Activated naive CD8-positive, alpha-beta T cell treated with anti-CD3 and anti-CD28 coated beads, Interleukin-2, amount 10 ng/mL, durations not matched to agents 7 days and 5 days (primary cell): ENCODE measurements at regions not wholly inside any gene's neighbourhood (a gene's known extent, or its start where the extent isn't known, plus 50 kb on each side); places are given as distances from the start of the nearest gene placed in this dataset.
"Not testable (repeated sequence)": the region's sequence is repeated elsewhere in the genome, so short reads cannot be mapped to it uniquely, and the experiment has no call there.

ENCODE experiments used
- ATAC-seq: fragments of 150-1000 bp; cut with Tn5 transposase; one replicate; pipeline ENCODE4 v1.10.0; 2021; ENCODE audit warnings: low read depth, moderate library complexity
- POLR2A ChIA-PET: fragments of 350-600 bp; sonication (Branson Sonifier 250); formaldehyde crosslinking; loops from one replicate; lab custom pipeline; 2021; ENCODE audit warnings: antibody characterized with exemption; lab: Charles Lee
- DNase-seq: peaks from one replicate; pipeline ENCODE4 v3.0.0; 2021
- H3K27ac Mint-ChIP-seq: one replicate; pipeline ENCODE4 v1.8.0; 2022; ENCODE audit warnings: mild to moderate bottlenecking, mixed read lengths
- H3K27me3 Mint-ChIP-seq: one replicate; pipeline ENCODE4 v1.8.0; 2022; ENCODE audit warnings: mild to moderate bottlenecking, moderate library complexity, mixed read lengths
- H3K36me3 Mint-ChIP-seq: one replicate; pipeline ENCODE4 v1.8.0; 2021; ENCODE audit warnings: mild to moderate bottlenecking, mixed read lengths
- H3K4me1 Mint-ChIP-seq: one replicate; pipeline ENCODE4 v1.8.0; 2021; ENCODE audit warnings: mixed read lengths
- H3K4me3 Mint-ChIP-seq: one replicate; pipeline ENCODE4 v1.8.0; 2022; ENCODE audit warnings: mild to moderate bottlenecking, moderate library complexity, mixed read lengths
- H3K9me3 Mint-ChIP-seq: one replicate; pipeline ENCODE4 v1.8.0; 2021; ENCODE audit warnings: mixed read lengths

GRCh38 chr4:27398631-27399310, 538.1 kb downstream of the STIM2 start:
- Mint-ChIP-seq H3K27me3 (no peaks in the 10 kb centered on the region), H3K36me3 (no peaks in the 10 kb centered on the region), H3K4me3 (no peak overlapping the region), H3K9me3 (peaks cover 1% of the 10 kb centered on the region), H3K27ac (no peak overlapping the region), H3K4me1 (no peaks in the 10 kb centered on the region)
- POLR2A ChIA-PET, result no interaction called here
- no peak for DNase-seq
- ATAC-seq, result no peak

GRCh38 chr4:27407616-27408015, 547.0 kb downstream of the STIM2 start:
- Mint-ChIP-seq H3K4me3 (no peak overlapping the region), H3K27me3 (no peaks in the 10 kb centered on the region), H3K27ac (no peak overlapping the region), H3K36me3 (no peaks in the 10 kb centered on the region), H3K4me1 (no peaks in the 10 kb centered on the region), H3K9me3 (peaks cover 5% of the 10 kb centered on the region)
- DNase-seq (no peak), ATAC-seq (no peak)
- POLR2A ChIA-PET, result no interaction called here

- no peak overlapping the region for H3K27ac Mint-ChIP-seq
- H3K9me3 Mint-ChIP-seq, result peaks cover 3% of the 10 kb centered on the region
- ATAC-seq, result no peak
- H3K4me3 Mint-ChIP-seq, result no peak overlapping the region
- POLR2A ChIA-PET, result no interaction called here
- no peaks in the 10 kb centered on the region for H3K4me1 Mint-ChIP-seq
- no peak for DNase-seq
- H3K27me3 Mint-ChIP-seq, result no peaks in the 10 kb centered on the region
- H3K36me3 Mint-ChIP-seq, result no peaks in the 10 kb centered on the region
Observed at GRCh38 chr4:27412613-27413012, 552.0 kb downstream of the STIM2 start.

- ATAC-seq, result no peak
- no peak overlapping the region for H3K4me3 Mint-ChIP-seq
- no peak overlapping the region for H3K27ac Mint-ChIP-seq
- H3K27me3 Mint-ChIP-seq, result no peaks in the 10 kb centered on the region
- no peak for DNase-seq
- POLR2A ChIA-PET, result no interaction called here
- peaks cover 3% of the 10 kb centered on the region for H3K9me3 Mint-ChIP-seq
- H3K36me3 Mint-ChIP-seq, result no peaks in the 10 kb centered on the region
- no peaks in the 10 kb centered on the region for H3K4me1 Mint-ChIP-seq
Observed at GRCh38 chr4:27414887-27415731, 554.5 kb downstream of the STIM2 start.

- DNase-seq, result no peak
- H3K4me3 Mint-ChIP-seq, result no peak overlapping the region
- ATAC-seq, result no peak
- POLR2A ChIA-PET, result no interaction called here
- H3K9me3 Mint-ChIP-seq, result no peaks in the 10 kb centered on the region
- no peak overlapping the region for H3K27ac Mint-ChIP-seq
- H3K27me3 Mint-ChIP-seq, result no peaks in the 10 kb centered on the region
- H3K36me3 Mint-ChIP-seq, result no peaks in the 10 kb centered on the region
- no peaks in the 10 kb centered on the region for H3K4me1 Mint-ChIP-seq
Observed at GRCh38 chr4:27428661-27429060, 568.0 kb downstream of the STIM2 start.

- H3K27ac Mint-ChIP-seq, result no peak overlapping the region
- H3K36me3 Mint-ChIP-seq, result no peaks in the 10 kb centered on the region
- no peaks in the 10 kb centered on the region for H3K27me3 Mint-ChIP-seq
- DNase-seq, result no peak
- no peak for ATAC-seq
- POLR2A ChIA-PET, result no interaction called here
- peaks cover 3% of the 10 kb centered on the region for H3K9me3 Mint-ChIP-seq
- H3K4me1 Mint-ChIP-seq, result no peaks in the 10 kb centered on the region
- no peak overlapping the region for H3K4me3 Mint-ChIP-seq
Observed at GRCh38 chr4:27429364-27429871, 568.8 kb downstream of the STIM2 start.

- Mint-ChIP-seq H3K4me1 (no peaks in the 10 kb centered on the region), H3K36me3 (no peaks in the 10 kb centered on the region), H3K4me3 (no peak overlapping the region), H3K9me3 (no peaks in the 10 kb centered on the region), H3K27ac (no peak overlapping the region), H3K27me3 (no peaks in the 10 kb centered on the region)
- ATAC-seq (no peak), DNase-seq (no peak)
- POLR2A ChIA-PET, result no interaction called here
Observed at GRCh38 chr4:27442146-27442545, 581.5 kb downstream of the STIM2 start.

- H3K27me3 Mint-ChIP-seq, H3K27ac Mint-ChIP-seq, DNase-seq, POLR2A ChIA-PET, H3K4me3 Mint-ChIP-seq, ATAC-seq, H3K4me1 Mint-ChIP-seq, H3K9me3 Mint-ChIP-seq, H3K36me3 Mint-ChIP-seq: not testable (repeated sequence)
Observed at GRCh38 chr4:27442661-27443060, 582.0 kb downstream of the STIM2 start.

- Mint-ChIP-seq H3K9me3 (no peaks in the 10 kb centered on the region), H3K27ac (no peak overlapping the region), H3K27me3 (no peaks in the 10 kb centered on the region), H3K4me3 (no peak overlapping the region), H3K36me3 (no peaks in the 10 kb centered on the region), H3K4me1 (no peaks in the 10 kb centered on the region)
- POLR2A ChIA-PET, result no interaction called here
- ATAC-seq, result no peak
- DNase-seq, result no peak
Observed at GRCh38 chr4:27463816-27464215, 603.2 kb downstream of the STIM2 start.

GRCh38 chr4:27467351-27467750, 606.7 kb downstream of the STIM2 start:
- DNase-seq (no peak), ATAC-seq (no peak)
- H3K4me1 Mint-ChIP-seq, result no peaks in the 10 kb centered on the region
- POLR2A ChIA-PET, result no interaction called here
- no peaks in the 10 kb centered on the region for H3K36me3 Mint-ChIP-seq
- H3K27ac Mint-ChIP-seq, result no peak overlapping the region
- H3K4me3 Mint-ChIP-seq, result no peak overlapping the region
- no peaks in the 10 kb centered on the region for H3K27me3 Mint-ChIP-seq
- no peaks in the 10 kb centered on the region for H3K9me3 Mint-ChIP-seq

- no peaks in the 10 kb centered on the region for H3K4me1 Mint-ChIP-seq
- no peak overlapping the region for H3K27ac Mint-ChIP-seq
- POLR2A ChIA-PET, result no interaction called here
- H3K4me3 Mint-ChIP-seq, result no peak overlapping the region
- no peaks in the 10 kb centered on the region for H3K9me3 Mint-ChIP-seq
- ATAC-seq (no peak), DNase-seq (no peak)
- H3K27me3 Mint-ChIP-seq, result no peaks in the 10 kb centered on the region
- H3K36me3 Mint-ChIP-seq, result no peaks in the 10 kb centered on the region
Observed at GRCh38 chr4:27472364-27472763, 611.7 kb downstream of the STIM2 start.

GRCh38 chr4:27474691-27475090, 614.0 kb downstream of the STIM2 start:
- Mint-ChIP-seq H3K36me3 (no peaks in the 10 kb centered on the region), H3K4me1 (no peaks in the 10 kb centered on the region), H3K27me3 (no peaks in the 10 kb centered on the region), H3K9me3 (no peaks in the 10 kb centered on the region), H3K27ac (no peak overlapping the region), H3K4me3 (no peak overlapping the region)
- ATAC-seq, result no peak
- POLR2A ChIA-PET, result no interaction called here
- DNase-seq, result no peak

- Mint-ChIP-seq H3K36me3 (no peaks in the 10 kb centered on the region), H3K4me1 (no peaks in the 10 kb centered on the region), H3K9me3 (no peaks in the 10 kb centered on the region), H3K27ac (no peak overlapping the region), H3K27me3 (no peaks in the 10 kb centered on the region), H3K4me3 (no peak overlapping the region)
- ATAC-seq, result no peak
- no peak for DNase-seq
- POLR2A ChIA-PET, result no interaction called here
Observed at GRCh38 chr4:27484216-27484615, 623.6 kb downstream of the STIM2 start.

- ATAC-seq, result no peak
- H3K27me3 Mint-ChIP-seq, result no peaks in the 10 kb centered on the region
- H3K4me3 Mint-ChIP-seq, result no peak overlapping the region
- no peaks in the 10 kb centered on the region for H3K36me3 Mint-ChIP-seq
- no peaks in the 10 kb centered on the region for H3K4me1 Mint-ChIP-seq
- H3K9me3 Mint-ChIP-seq, result no peaks in the 10 kb centered on the region
- DNase-seq, result no peak
- POLR2A ChIA-PET, result no interaction called here
- H3K27ac Mint-ChIP-seq, result no peak overlapping the region
Observed at GRCh38 chr4:27490315-27490714, 629.7 kb downstream of the STIM2 start.
